ENCODE measurements at regions not wholly inside any gene's neighbourhood (a gene's known extent, or its start where the extent isn't known, plus 50 kb on each side); places are given as distances from the start of the nearest gene placed in this dataset.

- ATAC-seq (no peak), DNase-seq (no peak)
Measured at GRCh38 chr1:106964495-106964894, 92.0 kb upstream of the PRMT6 start.

- no peak for DNase-seq
- ATAC-seq, result no peak
Measured at GRCh38 chr1:106968644-106969043, 87.8 kb upstream of the PRMT6 start.

- DNase-seq (no peak), ATAC-seq (no peak)
Measured at GRCh38 chr1:106969731-106970130, 86.7 kb upstream of the PRMT6 start.

- ATAC-seq (no peak), DNase-seq (no peak)
Measured at GRCh38 chr1:106972074-106972473, 84.4 kb upstream of the PRMT6 start.

- DNase-seq, result no peak
- ATAC-seq, result no peak
Measured at GRCh38 chr1:106975944-106976343, 80.5 kb upstream of the PRMT6 start.

GRCh38 chr1:106978477-106979322 lies 77.8 kb upstream of the PRMT6 start:
- DNase-seq, result no peak
- ATAC-seq, result no peak

- ATAC-seq (no peak), DNase-seq (no peak)
Measured at GRCh38 chr1:106979371-106979770, 77.1 kb upstream of the PRMT6 start.

- ATAC-seq, result no peak
- DNase-seq, result no peak
Measured at GRCh38 chr1:106980121-106980520, 76.4 kb upstream of the PRMT6 start.

GRCh38 chr1:106984801-106985200 lies 71.7 kb upstream of the PRMT6 start:
- ATAC-seq, result no peak

GRCh38 chr1:106986603-106987002 lies 69.9 kb upstream of the PRMT6 start:
- no peak for DNase-seq

More at GRCh38 chr1:106984801-106985200, 71.7 kb upstream of the PRMT6 start:
- no peak for DNase-seq

GRCh38 chr1:106995970-106996369 lies 60.5 kb upstream of the PRMT6 start:
- ATAC-seq, result no peak

More at GRCh38 chr1:106986603-106987002, 69.9 kb upstream of the PRMT6 start:
- ATAC-seq, result no peak

GRCh38 chr1:106998431-106999002 lies 58.0 kb upstream of the PRMT6 start:
- DNase-seq (no peak), ATAC-seq (no peak)

More at GRCh38 chr1:106995970-106996369, 60.5 kb upstream of the PRMT6 start:
- DNase-seq, result no peak

- ATAC-seq (no peak), DNase-seq (no peak)
Measured at GRCh38 chr1:107000902-107001301, 55.6 kb upstream of the PRMT6 start.

- ATAC-seq, result no peak
Measured at GRCh38 chr1:107003972-107004371, 52.5 kb upstream of the PRMT6 start.

GRCh38 chr1:107004421-107004820 lies 52.1 kb upstream of the PRMT6 start:
- ATAC-seq (no peak), DNase-seq (no peak)

More at GRCh38 chr1:107003972-107004371, 52.5 kb upstream of the PRMT6 start:
- no peak for DNase-seq

All from stimulated activated naive CD8-positive, alpha-beta T cell treated with anti-CD3 and anti-CD28 coated beads, Interleukin-15, Interleukin-2, amounts not matched to agents 100 U/mL and 50 U/mL, for 24 hours (primary cell).